ENCODE measurements at regions not wholly inside any gene's neighbourhood (a gene's known extent, or its start where the extent isn't known, plus 50 kb on each side); places are given as distances from the start of the nearest gene placed in this dataset.

DNA sequence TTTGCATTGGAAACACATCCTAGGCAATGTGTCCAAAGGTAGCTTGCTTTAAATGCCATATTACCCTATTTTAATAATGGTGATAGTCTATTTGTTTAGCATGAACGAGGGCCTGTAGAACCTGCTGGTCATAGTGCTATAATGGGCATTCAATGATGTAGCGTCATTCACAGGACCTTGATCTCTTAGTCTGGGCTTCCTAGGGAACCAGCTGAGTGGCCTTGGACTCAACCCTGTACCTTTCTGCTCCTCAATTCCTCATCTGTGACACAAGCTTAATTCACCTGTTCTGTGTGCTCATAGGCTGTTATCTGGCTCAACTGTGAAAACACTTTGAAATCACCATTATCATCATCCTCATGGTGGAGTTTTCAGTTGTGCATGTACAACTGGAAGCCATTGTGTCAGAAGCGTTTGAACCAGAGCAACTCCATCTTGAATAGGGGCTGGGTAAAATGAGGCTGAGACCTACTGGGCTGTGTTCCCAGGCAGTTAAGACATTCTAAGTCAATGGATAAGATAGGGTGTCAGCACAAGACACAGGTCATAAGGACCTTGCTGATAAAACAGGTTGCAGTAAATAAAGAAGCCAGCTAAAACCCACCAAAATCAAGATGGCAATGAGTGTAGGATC, 346.8 kb upstream of the KLF3 start:
- DNase-seq (ENCODE audit: extremely low read depth in 1 of 4, low spot score in 3 of 4) (peak in 1 of 4 experiments; percentile 12), FAIRE-seq (no peak), ATAC-seq (no peak)
- in situ Hi-C loops (cut with MboI) (loop anchor here (5.0 to 10.0 kb wide), 3 partner anchors 135 to 355 kb away; no protein-coding TSS in a partner anchor), intact Hi-C loops (cut with micrococcal nuclease) (loop anchor here (5.0 kb wide), 2 partner anchors 75 to 250 kb away; no protein-coding TSS in a partner anchor)
- ChIA-PET CTCF (ENCODE audit: low intra/inter-chr PET ratio) (no interaction called here), POLR2A (interaction anchor here (0.9 kb wide), 1 partner anchor 12 kb away, joined by 3 read pairs; no protein-coding TSS in a partner anchor)
- Histone ChIP-seq H4K20me1 (replicated peaks; ENCODE audit: control insufficient read depth, insufficient read depth, low read length) (no peaks in the 10 kb centered on the region), H3K9ac (ENCODE audit: insufficient read depth in 1 of 2, low read depth in 2 of 2, low read length in 2 of 2) (no peak overlapping the region), H3K9me1 (ENCODE audit: control insufficient read depth, insufficient read depth, low read length) (no peaks in the 10 kb centered on the region), H3K27ac (ENCODE audit: extremely low read depth, low read depth, low read length) (no peak overlapping the region), H3K36me3 (ENCODE audit: control insufficient read depth, insufficient read depth, low read length) (no peaks in the 10 kb centered on the region), H3K9me3 (replicated peaks; ENCODE audit: control insufficient read depth, insufficient read depth, low read depth, low read length) (peaks cover 2% of the 10 kb centered on the region), H3K4me3 (no peak overlapping the region), H3K4me1 (replicated peaks in 1 of 2; ENCODE audit: control insufficient read depth in 2 of 2, insufficient read depth in 2 of 2, low read length in 2 of 2) (peaks cover 13 to 38% of the 10 kb centered on the region in 2 experiments), H3K27me3 (ENCODE audit: control insufficient read depth in 2 of 2, insufficient read depth in 2 of 2, low read length in 2 of 2) (no peaks in the 10 kb centered on the region), H3K79me2 (ENCODE audit: control insufficient read depth, insufficient read depth, low read length) (no peaks in the 10 kb centered on the region), H3K4me2 (ENCODE audit: insufficient read depth, low read length) (no peak overlapping the region), H2AFZ (ENCODE audit: low read depth, low read length) (peak overlapping the region; percentile 46; the same call in 1 of the 2 replicates)
- no TSS peak for BruUV-seq (replicated peaks)
- WGBS (ENCODE audit: insufficient coverage, low coverage, missing lambda C conversion rate): 77% methylated on average over 3 of the region's 3 CpGs
- TF ChIP-seq, protein P1, sequence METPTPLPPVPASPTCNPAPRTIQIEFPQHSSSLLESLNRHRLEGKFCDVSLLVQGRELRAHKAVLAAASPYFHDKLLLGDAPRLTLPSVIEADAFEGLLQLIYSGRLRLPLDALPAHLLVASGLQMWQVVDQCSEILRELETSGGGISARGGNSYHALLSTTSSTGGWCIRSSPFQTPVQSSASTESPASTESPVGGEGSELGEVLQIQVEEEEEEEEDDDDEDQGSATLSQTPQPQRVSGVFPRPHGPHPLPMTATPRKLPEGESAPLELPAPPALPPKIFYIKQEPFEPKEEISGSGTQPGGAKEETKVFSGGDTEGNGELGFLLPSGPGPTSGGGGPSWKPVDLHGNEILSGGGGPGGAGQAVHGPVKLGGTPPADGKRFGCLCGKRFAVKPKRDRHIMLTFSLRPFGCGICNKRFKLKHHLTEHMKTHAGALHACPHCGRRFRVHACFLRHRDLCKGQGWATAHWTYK (CRISPR knock-in tag; IDR thresholded peaks at IDR 0.05): 0 out of 2 replicates have a peak, but pooled peaks have one; percentile 42
- TF ChIP-seq GATA2 (CRISPR knock-in tag; IDR thresholded peaks at IDR 0.05): no peak
- no peak for TF ChIP-seq YY1 (IDR thresholded peaks at IDR 0.05; ENCODE audit: borderline replicate concordance in 1 of 3, control insufficient read depth in 1 of 3, extremely low read depth in 1 of 3, insufficient read depth in 3 of 3, insufficient read length in 1 of 3, insufficient replicate concordance in 2 of 3, low read depth in 1 of 3, low read length in 2 of 3)
- TF ChIP-seq ZFP1 (CRISPR knock-in tag; IDR thresholded peaks at IDR 0.05): no peak
- TF ChIP-seq CBFA2T2 (conservative IDR thresholded peaks at IDR 0.05): 0 out of 2 replicates have a peak, but pooled peaks have one; percentile 8
- TF ChIP-seq, protein P2, sequence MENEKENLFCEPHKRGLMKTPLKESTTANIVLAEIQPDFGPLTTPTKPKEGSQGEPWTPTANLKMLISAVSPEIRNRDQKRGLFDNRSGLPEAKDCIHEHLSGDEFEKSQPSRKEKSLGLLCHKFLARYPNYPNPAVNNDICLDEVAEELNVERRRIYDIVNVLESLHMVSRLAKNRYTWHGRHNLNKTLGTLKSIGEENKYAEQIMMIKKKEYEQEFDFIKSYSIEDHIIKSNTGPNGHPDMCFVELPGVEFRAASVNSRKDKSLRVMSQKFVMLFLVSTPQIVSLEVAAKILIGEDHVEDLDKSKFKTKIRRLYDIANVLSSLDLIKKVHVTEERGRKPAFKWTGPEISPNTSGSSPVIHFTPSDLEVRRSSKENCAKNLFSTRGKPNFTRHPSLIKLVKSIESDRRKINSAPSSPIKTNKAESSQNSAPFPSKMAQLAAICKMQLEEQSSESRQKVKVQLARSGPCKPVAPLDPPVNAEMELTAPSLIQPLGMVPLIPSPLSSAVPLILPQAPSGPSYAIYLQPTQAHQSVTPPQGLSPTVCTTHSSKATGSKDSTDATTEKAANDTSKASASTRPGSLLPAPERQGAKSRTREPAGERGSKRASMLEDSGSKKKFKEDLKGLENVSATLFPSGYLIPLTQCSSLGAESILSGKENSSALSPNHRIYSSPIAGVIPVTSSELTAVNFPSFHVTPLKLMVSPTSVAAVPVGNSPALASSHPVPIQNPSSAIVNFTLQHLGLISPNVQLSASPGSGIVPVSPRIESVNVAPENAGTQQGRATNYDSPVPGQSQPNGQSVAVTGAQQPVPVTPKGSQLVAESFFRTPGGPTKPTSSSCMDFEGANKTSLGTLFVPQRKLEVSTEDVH (IDR thresholded peaks at IDR 0.05; ENCODE audit: low read depth, partially characterized antibody): no peak
- no peak for TF ChIP-seq NR2C1 (IDR thresholded peaks at IDR 0.05)
- peak; percentile 88 for TF ChIP-seq NR2C1 (tag; IDR thresholded peaks at IDR 0.05)
- TF ChIP-seq, protein P3, sequence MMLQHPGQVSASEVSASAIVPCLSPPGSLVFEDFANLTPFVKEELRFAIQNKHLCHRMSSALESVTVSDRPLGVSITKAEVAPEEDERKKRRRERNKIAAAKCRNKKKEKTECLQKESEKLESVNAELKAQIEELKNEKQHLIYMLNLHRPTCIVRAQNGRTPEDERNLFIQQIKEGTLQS (IDR thresholded peaks at IDR 0.05): no peak
- TF ChIP-seq, protein P3 (CRISPR knock-in tag; conservative IDR thresholded peaks at IDR 0.05): no peak
- peak; percentile 53; the same call in 1 of the 2 replicates for TF ChIP-seq ZNF79 (CRISPR knock-in tag; IDR thresholded peaks at IDR 0.05; ENCODE audit: low read depth)
- TF ChIP-seq, protein P4, sequence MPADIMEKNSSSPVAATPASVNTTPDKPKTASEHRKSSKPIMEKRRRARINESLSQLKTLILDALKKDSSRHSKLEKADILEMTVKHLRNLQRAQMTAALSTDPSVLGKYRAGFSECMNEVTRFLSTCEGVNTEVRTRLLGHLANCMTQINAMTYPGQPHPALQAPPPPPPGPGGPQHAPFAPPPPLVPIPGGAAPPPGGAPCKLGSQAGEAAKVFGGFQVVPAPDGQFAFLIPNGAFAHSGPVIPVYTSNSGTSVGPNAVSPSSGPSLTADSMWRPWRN (IDR thresholded peaks at IDR 0.05; ENCODE audit: low read depth): no peak
- TF ChIP-seq XRCC5 (IDR thresholded peaks at IDR 0.05; ENCODE audit: low read depth, low read length): no peak
- no peak for TF ChIP-seq EGR1 (conservative IDR thresholded peaks at IDR 0.05)
- TF ChIP-seq PYGO2 (tag; IDR thresholded peaks at IDR 0.05): peak; percentile 88
- TF ChIP-seq ARID1B (IDR thresholded peaks at IDR 0.05): no peak
- TF ChIP-seq TEAD1 (CRISPR knock-in tag; IDR thresholded peaks at IDR 0.05): peak in 1 of 2 experiments; percentile 80; a peak in 2 of 4 replicates

Measured in K562 (cell line).